ENCODE measurements at regions not wholly inside any gene's neighbourhood (a gene's known extent, or its start where the extent isn't known, plus 50 kb on each side); places are given as distances from the start of the nearest gene placed in this dataset.
"Not testable (repeated sequence)": the region's sequence is repeated elsewhere in the genome, so short reads cannot be mapped to it uniquely, and the experiment has no call there.

DNA sequence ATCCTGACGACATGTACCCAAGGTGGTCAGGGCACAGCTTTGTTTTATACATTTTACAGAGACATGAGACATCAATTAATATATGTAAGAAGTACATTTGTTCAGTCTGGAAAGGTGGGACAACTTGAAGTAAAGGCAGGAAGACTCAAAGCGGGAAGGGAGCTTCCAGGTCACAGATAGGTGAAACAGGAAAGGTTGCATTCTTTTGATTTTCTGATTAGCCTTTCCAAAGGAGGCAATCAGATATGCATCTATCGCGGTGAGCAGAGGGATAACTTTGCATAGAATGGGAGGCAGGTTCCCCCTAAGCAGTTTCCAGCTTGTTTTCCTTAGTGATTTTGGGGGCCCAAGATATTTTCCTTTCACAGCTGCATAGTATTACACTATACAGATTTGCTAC, 358.4 kb downstream of the GLUD2 start:
- no peak for DNase-seq (ENCODE audit: low read depth in 2 of 2)
- TF ChIP-seq CTCF (IDR thresholded peaks at IDR 0.05; ENCODE audit: low read depth, low read length), result no peak
- H3K4me3 ChIP-seq (replicated peaks in 1 of 2; ENCODE audit: low read depth in 2 of 2, low read length in 2 of 2), result no peak overlapping the region

DNA sequence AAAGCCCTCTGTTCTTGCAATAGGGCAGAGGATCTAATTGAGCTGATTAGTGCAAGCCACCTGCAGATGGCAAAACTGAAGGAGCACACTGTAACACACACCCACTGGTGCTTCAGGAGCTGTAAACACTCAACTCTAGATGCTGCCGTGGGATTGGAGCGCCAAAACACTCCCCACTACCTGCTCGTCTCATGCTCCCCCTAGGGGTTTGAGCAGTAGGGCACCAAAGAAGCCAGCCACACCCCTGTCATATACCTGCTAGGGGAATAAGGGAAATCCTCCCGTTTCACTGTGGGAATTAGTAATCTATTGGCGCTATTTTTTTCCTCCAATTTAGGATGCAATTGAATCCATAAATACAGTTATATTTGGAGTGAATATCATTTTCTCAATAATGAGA, 360.2 kb downstream of the GLUD2 start:
- no peak for DNase-seq (ENCODE audit: low read depth in 2 of 2)
- no peak overlapping the region for H3K4me3 ChIP-seq (replicated peaks in 1 of 2; ENCODE audit: low read depth in 2 of 2, low read length in 2 of 2)
- no peak for TF ChIP-seq CTCF (IDR thresholded peaks at IDR 0.05; ENCODE audit: low read depth, low read length)

- not testable (repeated sequence) for H3K4me3 ChIP-seq (replicated peaks in 1 of 2; ENCODE audit: low read depth in 2 of 2, low read length in 2 of 2); DNase-seq (ENCODE audit: low read depth in 2 of 2)
These were observed 384.1 kb downstream of the GLUD2 start for GRCh38 chrX:121431514-121431913.

GRCh38 chrX:121433289-121433688, 385.9 kb downstream of the GLUD2 start:
- H3K4me3 ChIP-seq (replicated peaks in 1 of 2; ENCODE audit: low read depth in 2 of 2, low read length in 2 of 2), result no peak overlapping the region
- DNase-seq (ENCODE audit: low read depth in 2 of 2), result no peak
- TF ChIP-seq CTCF (IDR thresholded peaks at IDR 0.05; ENCODE audit: low read depth, low read length), result no peak

- not testable (repeated sequence) for H3K4me3 ChIP-seq (replicated peaks in 1 of 2; ENCODE audit: low read depth in 2 of 2, low read length in 2 of 2); DNase-seq (ENCODE audit: low read depth in 2 of 2)
These were observed 390.3 kb downstream of the GLUD2 start for GRCh38 chrX:121437666-121438065.

GRCh38 chrX:121455890-121456289, 408.5 kb downstream of the GLUD2 start:
- TF ChIP-seq CTCF (IDR thresholded peaks at IDR 0.05; ENCODE audit: low read depth, low read length), result no peak
- H3K4me3 ChIP-seq (replicated peaks in 1 of 2; ENCODE audit: low read depth in 2 of 2, low read length in 2 of 2), result no peak overlapping the region
- DNase-seq (ENCODE audit: low read depth in 2 of 2), result no peak

DNA sequence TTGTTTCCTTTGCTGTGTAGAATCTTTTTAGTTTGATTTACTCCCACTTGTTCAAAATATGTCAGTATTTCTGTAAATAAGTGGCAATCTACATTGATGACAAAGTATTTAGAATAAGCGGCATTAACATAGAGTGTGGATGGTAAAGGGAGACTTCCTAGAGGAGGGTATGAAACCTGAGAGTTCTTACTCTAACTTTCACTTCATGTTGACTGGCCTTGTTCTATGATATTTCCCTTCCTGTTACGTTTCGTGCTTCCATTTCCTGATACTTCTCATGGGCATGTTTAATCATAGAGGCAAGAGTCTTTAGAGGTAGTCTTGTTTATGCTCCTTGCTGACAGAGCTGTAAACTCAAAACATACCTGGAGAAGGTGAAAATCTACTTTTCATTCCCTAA, 408.9 kb downstream of the GLUD2 start:
- DNase-seq (ENCODE audit: low read depth in 2 of 2), result no peak
- H3K4me3 ChIP-seq (replicated peaks in 1 of 2; ENCODE audit: low read depth in 2 of 2, low read length in 2 of 2), result no peak overlapping the region
- TF ChIP-seq CTCF (IDR thresholded peaks at IDR 0.05; ENCODE audit: low read depth, low read length), result no peak

- DNase-seq (ENCODE audit: low read depth in 2 of 2), result no peak
- no peak overlapping the region for H3K4me3 ChIP-seq (replicated peaks in 1 of 2; ENCODE audit: low read depth in 2 of 2, low read length in 2 of 2)
- no peak for TF ChIP-seq CTCF (IDR thresholded peaks at IDR 0.05; ENCODE audit: low read depth, low read length)
These were observed 409.7 kb downstream of the GLUD2 start for GRCh38 chrX:121457096-121457495.
